HG02884 (cell line): ENCODE measurements at regions not wholly inside any gene's neighbourhood (a gene's known extent, or its start where the extent isn't known, plus 50 kb on each side); places are given as distances from the start of the nearest gene placed in this dataset.

Experiments
- ATAC-seq: cut with Tn5 transposase; IDR thresholded peaks from one replicate; pipeline ENCODE4 v1.9.1; 2021; ENCODE audit warnings: mild to moderate bottlenecking, moderate library complexity; ENCODE audit not compliant: unreplicated experiment

DNA sequence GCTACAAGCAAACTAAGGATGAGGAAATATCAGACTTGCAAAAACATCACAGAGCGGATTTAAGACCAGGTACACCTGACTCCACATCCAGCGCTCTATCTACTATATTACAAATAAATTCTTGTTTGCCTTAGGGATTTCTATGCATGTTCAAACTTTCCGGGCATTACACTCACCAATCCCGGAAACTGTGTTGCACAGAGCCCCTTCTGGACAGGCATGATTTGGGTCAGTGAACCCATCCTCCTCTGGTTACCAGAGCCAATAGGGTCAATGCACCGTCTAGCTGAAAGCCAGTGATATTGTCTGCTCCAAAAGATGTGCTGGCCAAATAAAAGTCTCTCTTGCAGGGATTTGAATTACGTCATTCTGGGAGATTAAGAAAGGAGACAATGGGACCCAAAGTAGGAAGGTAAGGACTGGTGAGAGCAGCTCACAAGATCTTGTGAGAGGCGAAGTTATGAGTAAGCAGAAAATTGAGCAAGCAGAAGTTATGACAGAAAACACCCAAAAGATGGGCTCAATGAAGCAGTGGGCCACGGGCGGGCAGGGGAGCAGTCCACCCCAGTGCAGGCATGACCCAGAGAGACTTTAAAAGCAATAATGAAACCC lies 155.8 kb upstream of the RAI14 start:
- ATAC-seq: no peak

DNA sequence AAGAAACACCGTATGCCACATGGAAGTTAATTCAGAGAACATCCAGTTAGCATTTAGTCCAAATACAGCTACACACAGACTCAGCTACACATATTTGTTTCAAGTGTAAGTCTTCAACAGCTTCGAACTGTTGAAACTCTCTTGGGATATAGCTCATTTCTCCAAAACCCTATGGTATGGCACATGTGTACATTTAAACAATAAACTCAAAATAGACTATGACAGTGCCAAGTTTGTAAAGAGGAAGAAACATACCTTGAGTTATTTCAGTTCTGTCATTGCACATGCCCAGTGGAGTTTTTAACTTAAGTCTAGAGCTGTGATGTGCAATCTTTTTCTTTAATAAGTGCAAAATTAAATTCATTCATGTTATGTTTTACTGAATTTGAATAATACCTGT lies 155.1 kb upstream of the RAI14 start:
- no peak for ATAC-seq

DNA sequence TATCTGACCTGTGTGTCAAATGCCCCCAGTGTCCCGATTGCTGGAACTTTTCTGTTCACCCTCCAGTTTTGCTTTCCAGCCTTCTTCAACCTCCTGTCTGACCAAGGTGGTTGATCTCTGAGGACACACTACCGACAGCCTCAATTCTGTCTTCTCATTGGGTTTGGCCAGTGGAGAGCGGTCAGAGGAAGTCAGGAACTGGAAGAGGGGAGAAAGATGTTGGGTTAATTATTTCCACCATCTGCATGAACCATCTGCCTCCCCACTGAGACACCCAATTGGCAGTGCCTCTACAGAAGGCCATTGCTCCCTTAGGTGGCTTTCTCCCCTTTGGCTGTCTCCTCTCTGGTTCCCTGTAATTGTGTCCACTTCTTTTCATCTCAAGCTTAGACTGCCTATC lies 154.3 kb upstream of the RAI14 start:
- no peak for ATAC-seq

DNA sequence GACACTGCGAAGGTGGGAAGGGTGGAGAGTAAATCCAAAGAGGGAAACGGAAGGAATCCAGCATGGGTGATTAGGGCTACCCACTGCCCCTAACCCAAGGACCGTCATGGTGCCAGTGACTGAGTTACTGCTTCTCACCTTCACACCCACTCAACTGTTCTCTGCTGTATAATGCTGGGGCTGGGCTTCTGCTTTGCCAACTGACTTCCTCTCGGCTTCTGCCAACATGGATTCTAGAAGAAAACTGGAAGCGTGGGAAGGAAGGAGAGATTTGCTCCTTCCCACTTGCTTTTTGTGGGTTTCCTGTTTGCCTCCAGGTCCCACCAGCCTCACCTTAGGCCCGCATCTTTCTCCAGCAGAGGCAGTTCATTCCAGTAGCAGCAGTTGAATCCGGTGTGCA lies 153.5 kb upstream of the RAI14 start:
- ATAC-seq: no peak

DNA sequence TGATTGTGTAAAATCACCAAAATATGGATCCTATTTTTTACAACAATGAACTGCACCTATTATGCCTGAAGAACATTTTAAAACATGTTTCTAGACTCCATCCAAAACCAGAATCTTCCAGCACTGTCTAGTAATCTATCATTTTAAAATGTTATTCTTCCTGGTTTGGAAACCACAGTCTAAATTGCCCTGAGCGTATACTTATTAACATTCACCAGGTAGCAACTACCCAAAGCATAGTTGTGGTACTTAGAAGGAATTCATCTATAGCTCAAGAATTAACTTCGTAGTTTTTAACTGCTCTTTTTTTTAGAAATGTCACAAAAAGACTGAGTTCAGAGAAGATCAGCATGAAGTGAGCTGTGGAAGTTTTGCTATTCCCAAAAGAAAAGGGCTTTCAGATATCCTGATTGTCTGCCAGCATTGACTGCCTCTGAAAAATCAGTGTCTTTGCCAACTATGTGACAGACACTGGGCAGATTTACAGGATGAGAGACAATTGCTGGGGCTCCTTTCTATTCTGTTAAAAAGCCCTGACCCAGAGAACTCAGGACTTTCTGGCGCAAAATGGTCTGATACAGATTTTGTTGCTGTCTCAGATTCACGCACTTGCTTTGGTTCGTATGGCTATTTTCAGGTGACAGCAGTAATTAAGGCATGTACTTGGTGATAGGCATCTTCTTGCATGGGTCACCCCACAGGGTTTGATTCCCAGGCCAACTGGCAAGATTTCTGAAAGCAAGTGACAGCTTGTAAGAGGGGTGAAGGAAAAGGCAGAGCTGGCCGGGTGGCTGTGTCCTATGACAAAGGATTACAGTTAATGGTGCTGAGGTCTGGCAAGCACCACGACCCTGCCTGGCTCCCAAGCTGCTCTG lies 152.5 kb upstream of the RAI14 start:
- ATAC-seq: no peak

DNA sequence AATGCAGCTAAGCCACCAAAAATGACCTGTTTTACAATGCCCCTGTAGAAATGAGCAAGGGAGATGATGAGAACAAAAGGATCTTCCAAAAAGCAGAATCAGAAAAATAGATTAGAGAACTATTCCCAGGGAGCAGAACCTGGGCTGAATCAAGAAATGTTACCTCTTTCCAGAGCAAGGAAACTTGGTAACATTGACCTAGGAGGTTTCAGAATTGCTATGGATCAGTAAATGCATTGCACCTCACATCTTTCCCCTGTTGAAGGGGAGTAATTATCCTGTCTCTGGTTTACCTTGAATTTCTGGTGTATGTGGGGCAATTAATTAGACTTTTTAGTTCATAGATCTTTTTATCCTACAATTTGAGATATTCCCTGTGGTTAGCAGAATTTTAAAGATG lies 151.2 kb upstream of the RAI14 start:
- ATAC-seq: no peak

DNA sequence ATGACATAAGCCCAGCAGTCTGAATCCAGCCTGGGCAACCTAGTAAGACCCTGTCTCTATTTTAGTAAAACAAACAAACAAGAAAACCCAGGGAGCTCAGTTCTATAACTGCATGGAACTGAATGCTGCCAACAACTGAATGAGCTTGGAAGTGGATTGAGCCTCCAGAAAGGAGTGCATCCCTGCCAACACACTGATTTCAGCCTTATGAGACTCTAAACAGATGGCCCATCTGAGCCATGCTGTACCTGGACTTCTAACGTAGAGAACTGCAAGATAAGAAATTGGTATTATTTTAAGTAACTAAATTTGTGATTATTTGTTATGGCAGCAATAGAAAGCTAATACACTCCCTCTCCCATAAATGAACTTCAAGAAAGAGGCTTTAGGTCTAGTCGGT lies 150.4 kb upstream of the RAI14 start:
- no peak for ATAC-seq

DNA sequence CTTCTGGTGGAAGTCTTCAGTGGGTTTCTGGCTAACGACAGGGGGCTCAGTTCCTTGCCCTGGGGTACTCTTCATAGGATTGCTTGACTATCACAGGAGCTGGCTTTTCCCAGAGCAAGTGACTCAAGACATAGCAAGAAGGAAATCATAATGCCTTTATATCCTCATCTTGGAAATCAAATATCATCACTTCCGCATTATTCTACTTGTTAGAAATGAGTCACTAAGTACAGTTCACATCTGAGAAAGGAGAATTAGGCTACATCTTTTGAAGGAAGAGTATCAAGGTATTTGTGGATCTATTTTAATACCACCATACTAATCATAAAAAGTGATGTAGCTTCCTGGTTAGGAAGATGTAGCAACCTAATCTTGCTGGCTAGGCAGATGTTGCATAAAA lies 148.2 kb upstream of the RAI14 start:
- no peak for ATAC-seq

DNA sequence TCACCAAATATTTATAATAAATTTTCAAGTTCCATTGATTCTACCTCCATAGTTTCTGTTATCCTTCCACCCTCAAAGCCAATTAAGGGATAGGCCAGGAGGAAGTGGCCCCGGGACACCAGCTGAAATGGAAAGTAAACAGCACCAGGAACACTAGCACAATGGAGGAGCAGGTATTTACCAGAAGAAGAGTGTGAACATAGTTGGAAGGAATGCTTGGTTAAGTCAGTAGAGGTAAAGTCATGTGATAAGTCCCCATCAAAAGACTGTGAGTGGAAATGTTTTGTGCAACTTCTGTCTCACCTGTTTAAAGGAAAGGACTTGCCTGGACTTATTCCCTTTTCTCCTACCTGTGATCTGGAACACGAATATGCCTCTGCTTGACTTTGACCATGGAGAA lies 146.7 kb upstream of the RAI14 start:
- ATAC-seq: no peak

DNA sequence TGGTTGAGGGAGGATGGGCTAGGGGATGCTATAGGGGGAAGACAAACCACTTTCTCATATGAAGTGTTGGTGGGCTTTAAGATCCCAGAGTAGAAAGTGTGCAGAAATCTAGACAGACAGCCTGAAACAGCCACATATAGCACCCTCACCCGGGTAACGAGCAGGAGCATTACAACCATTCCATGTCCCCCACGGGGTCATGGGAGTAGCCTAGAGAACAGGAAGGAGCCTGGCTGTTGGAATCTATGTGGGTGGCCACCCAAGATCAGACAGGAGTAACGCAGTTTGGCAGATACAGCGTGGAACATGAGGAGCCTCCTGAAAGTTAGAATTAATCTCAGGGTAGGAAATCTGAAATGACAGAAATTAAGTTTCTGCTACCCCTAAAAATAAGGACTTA lies 146.1 kb upstream of the RAI14 start:
- no peak for ATAC-seq

DNA sequence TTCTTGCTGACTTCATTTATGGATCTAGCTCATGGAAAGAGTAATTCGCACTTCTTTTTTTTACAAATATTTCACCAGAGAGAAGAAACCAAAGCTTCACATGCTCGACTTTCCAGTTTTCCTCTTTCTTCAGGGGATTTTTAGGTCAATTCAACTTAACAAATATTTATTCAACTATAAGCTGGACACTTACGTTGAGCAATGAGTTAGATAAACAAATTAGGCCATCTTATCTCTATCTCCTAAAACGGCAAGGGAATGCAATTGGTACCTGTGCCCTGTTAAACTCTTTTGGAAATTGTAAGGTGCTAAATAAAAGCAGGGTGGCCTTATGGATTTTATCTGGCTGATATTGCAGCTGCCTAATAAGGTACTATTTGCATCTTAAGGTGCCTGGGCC lies 145.1 kb upstream of the RAI14 start:
- ATAC-seq: no peak

DNA sequence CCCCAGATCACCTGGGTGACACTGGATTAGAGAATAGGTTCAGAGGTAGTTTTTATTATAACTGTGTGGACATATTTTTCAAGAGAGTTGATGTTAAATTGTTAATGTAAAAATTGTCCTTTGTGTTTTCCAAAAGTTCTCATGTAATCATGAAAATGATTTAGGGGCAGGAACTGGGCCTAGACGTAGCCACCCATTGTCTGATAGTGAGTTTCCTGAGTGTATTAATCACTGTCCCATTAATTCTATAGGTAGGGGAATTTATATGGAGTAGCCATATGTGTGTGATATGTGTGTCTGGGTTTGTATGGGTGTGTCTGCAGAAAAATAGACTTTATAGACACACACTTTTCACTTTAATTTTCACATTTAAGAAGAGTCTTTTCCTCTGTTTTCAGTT lies 144.6 kb upstream of the RAI14 start:
- no peak for ATAC-seq

DNA sequence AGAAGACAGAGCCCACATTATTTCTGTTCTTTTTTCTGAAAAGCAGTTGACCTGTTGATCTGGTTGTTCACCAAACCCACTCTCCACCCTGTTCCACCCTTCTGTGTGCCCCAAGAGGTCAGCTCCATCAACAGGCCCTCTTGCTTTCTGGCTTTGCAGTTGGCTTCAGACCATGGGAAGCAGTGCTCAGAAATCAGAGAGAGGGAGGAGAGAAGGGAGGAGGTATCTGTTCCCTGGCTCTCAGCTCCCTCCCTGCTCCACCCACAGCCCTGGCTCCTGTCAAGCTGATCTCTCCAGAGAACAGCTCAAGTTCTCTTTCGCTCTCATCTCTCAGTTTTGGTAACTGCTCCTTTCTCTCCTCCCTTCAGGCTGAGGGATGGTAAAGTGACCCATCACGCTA lies 144.2 kb upstream of the RAI14 start:
- no peak for ATAC-seq

DNA sequence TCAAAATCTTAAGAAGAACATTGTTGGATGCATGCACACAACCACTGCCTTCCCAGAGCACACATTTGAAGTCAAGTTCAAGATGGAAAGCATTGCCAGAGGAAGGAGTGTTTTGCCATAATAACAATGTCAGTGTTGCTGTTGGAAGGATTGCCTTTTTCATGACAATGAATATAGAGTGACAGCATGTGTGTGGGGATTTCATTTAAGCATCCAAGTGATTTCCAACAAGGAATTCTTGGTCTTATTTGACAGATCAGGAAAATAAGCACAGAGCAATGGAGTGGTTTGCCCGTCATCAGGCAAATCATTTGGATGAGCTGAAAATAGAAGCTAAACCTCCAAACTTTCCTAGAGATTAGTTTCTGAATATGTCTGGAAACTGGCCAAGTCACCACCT lies 140.0 kb upstream of the RAI14 start:
- ATAC-seq: no peak

DNA sequence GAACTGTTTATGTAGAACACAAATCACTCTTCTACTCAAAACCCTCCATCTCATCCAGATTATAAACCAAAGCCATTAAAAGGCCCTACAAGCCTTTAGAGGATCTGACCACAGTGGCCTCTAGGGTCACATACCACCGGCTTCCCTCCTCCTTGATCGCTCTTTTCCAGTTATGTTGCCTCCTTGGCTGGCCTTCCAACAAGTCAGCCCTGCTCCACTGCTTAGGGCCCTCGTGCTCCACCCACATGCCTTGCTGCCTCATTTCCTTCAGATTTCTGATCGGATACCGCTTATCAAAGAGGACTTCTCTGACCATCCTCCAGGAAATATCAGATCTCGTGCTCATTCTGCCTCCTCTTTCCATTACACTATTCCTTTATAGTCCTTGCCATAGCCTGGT lies 139.4 kb upstream of the RAI14 start:
- ATAC-seq: no peak

DNA sequence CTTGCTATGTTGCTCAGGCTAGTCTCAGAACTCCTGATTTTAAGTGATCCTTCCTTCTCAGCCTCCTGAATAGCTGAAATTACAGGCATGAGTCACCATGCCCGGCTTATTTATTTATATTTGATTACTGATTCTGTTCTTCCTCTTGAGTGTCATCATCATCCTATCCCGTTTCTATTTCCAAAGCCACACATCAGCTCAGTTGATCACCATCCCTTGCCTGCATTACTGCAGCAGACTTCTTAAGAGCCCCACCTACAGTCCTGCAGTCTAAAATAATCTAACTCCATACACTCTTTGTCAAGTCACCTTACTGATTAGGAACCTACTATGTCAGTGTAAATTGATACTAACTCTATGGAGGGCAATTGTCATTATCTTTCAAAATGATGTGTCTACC lies 138.9 kb upstream of the RAI14 start:
- ATAC-seq: no peak

DNA sequence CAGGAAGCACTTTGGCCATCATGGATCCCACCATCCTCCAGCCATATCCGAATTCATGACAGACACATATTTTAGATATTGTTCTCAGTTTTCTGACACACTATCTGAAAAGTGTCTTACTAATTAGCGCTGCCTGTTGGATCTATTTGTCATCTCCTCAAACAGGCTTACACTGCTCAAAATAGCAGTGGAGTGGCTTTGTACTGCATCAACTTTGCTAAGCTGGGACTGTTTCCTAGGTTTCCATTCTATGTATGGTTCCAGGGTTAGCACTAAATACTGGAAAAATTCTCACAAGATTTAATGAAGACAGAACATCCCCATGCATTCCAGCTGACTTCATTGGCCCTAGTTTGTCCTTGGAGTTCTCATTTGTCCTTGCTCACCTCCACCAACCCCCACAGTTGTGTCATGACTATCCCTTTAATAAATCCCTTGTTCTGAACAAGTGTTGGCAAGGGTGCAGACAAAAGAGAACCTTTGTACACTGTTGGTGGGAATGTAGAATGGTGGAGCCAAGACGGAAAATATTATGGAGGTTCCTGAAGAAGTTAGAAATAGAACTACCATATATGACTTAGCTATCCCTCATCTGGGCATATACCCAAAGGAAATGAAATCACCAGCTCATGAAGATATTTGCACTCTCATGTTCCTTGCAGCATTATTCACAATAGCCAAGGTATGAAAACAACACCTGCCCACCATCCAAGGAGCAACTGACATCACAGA lies 136.5 kb upstream of the RAI14 start:
- no peak for ATAC-seq

DNA sequence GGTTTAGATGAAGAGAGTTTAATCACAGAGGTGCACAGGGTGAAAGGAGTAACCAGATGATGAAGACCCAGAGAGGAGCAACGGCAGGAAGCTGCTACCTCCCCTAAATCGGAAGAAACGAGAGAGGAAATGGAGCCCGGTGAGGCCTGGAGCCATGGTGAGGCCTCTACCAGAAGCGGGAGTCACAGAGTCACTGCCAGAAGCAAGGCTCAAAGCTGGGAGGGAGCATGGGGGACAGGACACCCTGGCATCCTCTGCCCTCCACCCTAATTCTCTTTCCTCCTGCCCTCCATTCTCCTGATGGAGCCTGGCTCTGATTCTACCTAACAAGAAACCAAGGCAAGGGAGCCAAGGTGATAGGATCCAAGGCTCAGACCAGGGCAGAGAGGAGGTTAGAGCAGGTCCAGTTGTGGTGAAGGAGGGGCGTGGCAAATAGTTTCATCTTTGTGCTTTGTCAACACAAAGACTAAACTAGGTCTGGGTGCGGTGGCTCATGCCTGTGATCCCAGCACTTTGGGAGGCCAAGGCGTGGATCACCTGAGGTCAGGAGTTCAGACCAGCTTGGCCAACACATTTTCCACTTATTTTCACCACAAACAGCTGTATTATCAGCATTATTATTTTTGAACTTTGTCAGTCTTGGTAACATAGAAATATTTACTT lies 134.4 kb upstream of the RAI14 start:
- no peak for ATAC-seq

DNA sequence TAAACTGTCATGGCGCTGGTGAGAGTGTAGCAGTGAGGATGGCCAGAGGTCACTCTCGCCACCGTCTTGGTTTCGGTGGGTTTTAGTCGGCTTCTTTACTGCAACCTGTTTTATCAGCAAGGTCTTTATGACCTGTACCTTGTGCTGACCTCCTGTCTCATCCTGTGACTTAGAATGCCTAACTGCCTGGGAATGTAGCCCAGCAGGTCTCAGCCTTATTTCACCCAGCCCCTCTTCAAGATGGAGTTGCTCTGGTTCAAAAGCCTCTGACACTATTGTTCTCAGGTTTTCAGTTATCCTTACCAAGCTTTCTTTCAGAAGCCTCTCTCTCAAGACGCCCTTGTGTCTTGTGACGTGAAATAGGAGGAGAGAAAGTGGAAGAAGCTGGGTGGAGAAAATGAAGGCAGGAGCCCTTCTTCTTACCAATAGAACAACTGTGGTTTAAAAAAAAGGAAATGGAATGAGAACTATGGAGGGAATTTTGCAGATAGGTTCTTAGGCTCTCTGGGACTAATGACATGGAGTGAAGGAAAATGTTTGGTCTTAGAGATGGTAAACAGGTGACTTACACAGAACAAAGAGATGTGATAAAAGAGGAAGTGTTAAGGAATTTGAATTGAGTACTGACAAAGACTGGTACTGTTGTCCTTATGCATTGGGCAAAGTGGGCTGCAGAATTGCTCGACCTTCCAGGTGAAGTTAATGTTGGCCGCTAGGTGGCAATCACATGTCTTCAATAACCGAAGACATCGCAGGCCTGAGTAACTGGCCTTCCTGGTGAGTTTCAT lies 133.3 kb upstream of the RAI14 start:
- ATAC-seq: peak; percentile 95

DNA sequence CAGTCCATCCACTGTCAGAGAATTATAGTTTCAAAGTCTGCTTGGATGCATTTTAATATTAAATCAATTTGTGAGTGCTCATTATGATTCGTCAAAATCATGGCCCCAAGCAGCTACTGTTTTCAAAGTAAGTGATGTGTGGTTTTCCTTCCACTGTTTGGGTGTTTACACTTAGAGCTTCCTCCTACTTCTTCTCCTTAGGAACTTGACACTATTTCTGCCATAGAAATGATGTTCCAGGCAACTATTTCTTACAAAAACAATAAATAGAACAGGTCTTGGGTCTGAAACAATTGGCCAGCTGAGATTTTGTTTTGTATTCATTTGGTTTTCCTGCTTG lies 132.8 kb upstream of the RAI14 start:
- ATAC-seq: no peak

DNA sequence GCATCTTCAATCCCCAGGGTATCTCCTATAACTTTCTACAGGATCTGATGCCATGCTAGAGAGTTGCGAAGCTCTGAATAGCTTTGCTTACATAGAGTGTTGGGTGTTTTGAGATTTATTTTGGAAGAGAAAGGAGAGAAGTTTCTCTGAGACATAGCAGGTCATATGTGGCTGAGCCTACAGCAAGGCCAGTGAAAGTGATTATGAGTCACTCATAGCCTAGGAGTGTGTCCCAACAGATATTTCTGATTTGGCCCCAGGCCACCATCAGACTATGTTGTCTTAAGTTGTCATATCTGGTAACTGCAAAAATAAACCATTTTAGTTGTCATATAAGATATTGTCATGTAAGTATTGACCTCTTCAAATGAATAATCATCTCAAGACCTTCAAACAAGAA lies 132.0 kb upstream of the RAI14 start:
- no peak for ATAC-seq
